ENCODE measurements at regions not wholly inside any gene's neighbourhood (a gene's known extent, or its start where the extent isn't known, plus 50 kb on each side); places are given as distances from the start of the nearest gene placed in this dataset.

DNA sequence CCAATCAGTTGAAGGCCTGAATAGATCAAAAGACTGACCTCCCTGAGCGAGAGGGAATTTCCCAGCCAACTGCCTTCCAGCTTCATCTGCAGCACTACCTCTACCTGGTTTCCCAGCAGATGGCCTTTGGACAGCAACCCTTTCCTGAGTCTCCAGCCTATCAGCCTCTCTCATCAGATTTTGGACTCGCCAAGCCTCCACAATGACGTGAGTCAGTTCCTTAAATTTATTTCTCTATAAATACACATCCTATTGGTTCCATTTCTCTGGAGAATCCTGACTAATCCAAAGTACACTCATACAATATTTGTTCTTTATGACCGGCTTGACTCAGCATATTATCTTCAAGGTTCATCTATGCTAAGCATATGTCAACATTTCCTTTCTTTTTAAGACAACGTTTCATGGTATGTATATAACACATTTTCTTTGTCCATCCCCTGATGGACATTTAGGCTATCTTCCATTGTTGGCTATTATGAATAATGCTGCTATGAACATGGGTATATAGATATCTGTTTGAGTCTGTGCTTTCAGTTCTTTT, 294.6 kb downstream of the LRATD1 start:
- TF ChIP-seq, protein P1, sequence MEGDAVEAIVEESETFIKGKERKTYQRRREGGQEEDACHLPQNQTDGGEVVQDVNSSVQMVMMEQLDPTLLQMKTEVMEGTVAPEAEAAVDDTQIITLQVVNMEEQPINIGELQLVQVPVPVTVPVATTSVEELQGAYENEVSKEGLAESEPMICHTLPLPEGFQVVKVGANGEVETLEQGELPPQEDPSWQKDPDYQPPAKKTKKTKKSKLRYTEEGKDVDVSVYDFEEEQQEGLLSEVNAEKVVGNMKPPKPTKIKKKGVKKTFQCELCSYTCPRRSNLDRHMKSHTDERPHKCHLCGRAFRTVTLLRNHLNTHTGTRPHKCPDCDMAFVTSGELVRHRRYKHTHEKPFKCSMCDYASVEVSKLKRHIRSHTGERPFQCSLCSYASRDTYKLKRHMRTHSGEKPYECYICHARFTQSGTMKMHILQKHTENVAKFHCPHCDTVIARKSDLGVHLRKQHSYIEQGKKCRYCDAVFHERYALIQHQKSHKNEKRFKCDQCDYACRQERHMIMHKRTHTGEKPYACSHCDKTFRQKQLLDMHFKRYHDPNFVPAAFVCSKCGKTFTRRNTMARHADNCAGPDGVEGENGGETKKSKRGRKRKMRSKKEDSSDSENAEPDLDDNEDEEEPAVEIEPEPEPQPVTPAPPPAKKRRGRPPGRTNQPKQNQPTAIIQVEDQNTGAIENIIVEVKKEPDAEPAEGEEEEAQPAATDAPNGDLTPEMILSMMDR (IDR thresholded peaks at IDR 0.05 in 8 of 11, conservative IDR thresholded peaks at IDR 0.05 in 3 of 11): no peak
- TF ChIP-seq POLR2A (IDR thresholded peaks at IDR 0.05) (no peak), POLR2AphosphoS5 (IDR thresholded peaks at IDR 0.05) (no peak)
